B cell (primary cell): ENCODE measurements at regions not wholly inside any gene's neighbourhood (a gene's known extent, or its start where the extent isn't known, plus 50 kb on each side); places are given as distances from the start of the nearest gene placed in this dataset.

ENCODE experiments used
- ATAC-seq: fragments of 200-7000 bp; cut with Tn5 transposase; one replicate; pipeline ENCODE4 v1.10.0; 2021; ENCODE audit warnings: low read depth, mild to moderate bottlenecking, moderate number of reproducible peaks, moderate library complexity
- CTCF ChIA-PET: fragments of 350-600 bp; sonication (Branson Sonifier 250); formaldehyde crosslinking; loops from one replicate; lab custom pipeline; 2021; ENCODE audit warnings: antibody characterized with exemption, inconsistent platforms; lab: Charles Lee
- POLR2A ChIA-PET: fragments of 350-600 bp; sonication (Branson Sonifier 250); formaldehyde crosslinking; loops from one replicate; lab custom pipeline; 2021; ENCODE audit warnings: antibody characterized with exemption; lab: Charles Lee
- DNase-seq: peaks from one replicate; pipeline ENCODE4 v3.0.0; 2013
- H2AFZ ChIP-seq: 2 replicates; pipeline ENCODE4 v1.6.1; 2012; ENCODE audit warnings: mild to moderate bottlenecking, low read depth, low read length; ENCODE audit not compliant: insufficient read depth, poor library complexity, severe bottlenecking
- H3K27ac ChIP-seq, 2 donors: 1 replicate in 1 of 2; 2 replicates in 1 of 2; pipeline ENCODE4 v1.5.1; 2012 to 2013; ENCODE audit warnings: low read length in 2 of 2, mild to moderate bottlenecking in 2 of 2, moderate library complexity in 1 of 2
- H3K27me3 ChIP-seq, 4 experiments: fragments of 200-600 bp in 1 of 4; sonication (generic) in 1 of 4; replicated peaks in 1 of 4; 1 replicate in 2 of 4; 2 replicates in 2 of 4; pipeline versions ENCODE4 v1.6.1 to v1.7.0; 2013 to 2016; ENCODE audit warnings: low read length in 3 of 4, mild to moderate bottlenecking in 2 of 4, mixed read lengths in 1 of 4, moderate library complexity in 1 of 4; ENCODE audit not compliant: insufficient read depth in 4 of 4, control insufficient read depth in 3 of 4; ENCODE audit errors: control extremely low read depth in 1 of 4
- H3K36me3 ChIP-seq, 2 experiments: replicated peaks in 1 of 2; 1 replicate in 1 of 2; 2 replicates in 1 of 2; pipeline versions ENCODE4 v1.6.1 to v1.7.1; 2013; ENCODE audit warnings: low read length in 1 of 2; ENCODE audit not compliant: insufficient read depth in 2 of 2, control insufficient read depth in 1 of 2; ENCODE audit errors: control extremely low read depth in 1 of 2, extremely low read depth in 1 of 2
- H3K4me1 ChIP-seq, 2 donors: fragments of 200-600 bp in 1 of 2; sonication (generic) in 1 of 2; 1 replicate in 1 of 2; 2 replicates in 1 of 2; pipeline versions ENCODE4 v1.5.1 to v1.6.1; 2013 to 2017; ENCODE audit warnings: low read length in 2 of 2; ENCODE audit not compliant: control insufficient read depth in 2 of 2, insufficient read depth in 2 of 2
- H3K4me2 ChIP-seq: replicated peaks from 2 replicates; pipeline ENCODE3; 2012; ENCODE audit warnings: mild to moderate bottlenecking, low read depth, low read length; ENCODE audit not compliant: poor library complexity, severe bottlenecking
- H3K4me3 ChIP-seq, 5 experiments: fragments of 200-600 bp in 1 of 5; sonication (generic) in 1 of 5; 1 replicate in 3 of 5; 2 replicates in 2 of 5; pipeline versions ENCODE4 v1.5.1 to v1.7.0; 2011 to 2016; ENCODE audit warnings: low read length in 4 of 5, mild to moderate bottlenecking in 4 of 5, low read depth in 2 of 5, control low read depth in 1 of 5, moderate library complexity in 1 of 5; ENCODE audit not compliant: insufficient read depth in 1 of 5; ENCODE audit errors: control extremely low read depth in 1 of 5, extremely low read depth in 1 of 5
- H3K79me2 ChIP-seq: fragments of 200-600 bp; sonication (generic); one replicate; pipeline ENCODE4 v1.6.0; 2016; ENCODE audit warnings: low read length; ENCODE audit not compliant: control insufficient read depth, insufficient read depth
- H3K9ac ChIP-seq: fragments of 200-600 bp; sonication (generic); 2 replicates; pipeline ENCODE4 v1.6.1; 2017; ENCODE audit warnings: mild to moderate bottlenecking, low read length, moderate library complexity
- H3K9me3 ChIP-seq, 3 donors: one replicate each; pipeline versions ENCODE4 v1.6.1 to v1.7.1; 2013; ENCODE audit warnings: low read length in 2 of 3; ENCODE audit not compliant: control insufficient read depth in 2 of 3, insufficient read depth in 1 of 3; ENCODE audit errors: control extremely low read depth in 1 of 3
- H4K20me1 ChIP-seq: 2 replicates; pipeline ENCODE4 v1.6.0; 2012; ENCODE audit warnings: mild to moderate bottlenecking, low read length; ENCODE audit not compliant: insufficient read depth, control insufficient read depth, poor library complexity, severe bottlenecking
- H3K27ac Mint-ChIP-seq: one replicate; pipeline ENCODE4 v1.8.0; 2021; ENCODE audit warnings: mixed read lengths
- H3K27me3 Mint-ChIP-seq: one replicate; pipeline ENCODE4 v1.8.0; 2021; ENCODE audit warnings: mixed read lengths
- H3K4me1 Mint-ChIP-seq: one replicate; pipeline ENCODE4 v1.8.0; 2021; ENCODE audit warnings: mixed read lengths
- H3K4me3 Mint-ChIP-seq: one replicate; pipeline ENCODE4 v1.8.0; 2021; ENCODE audit warnings: mixed read lengths
- H3K9me3 Mint-ChIP-seq: one replicate; pipeline ENCODE4 v1.8.0; 2022; ENCODE audit warnings: mixed read lengths; ENCODE audit not compliant: insufficient read depth
- CTCF ChIP-seq: fragments of 200-600 bp; IDR thresholded peaks from one replicate; pipeline ENCODE4 v1.8.0; 2022; ENCODE audit warnings: antibody characterized with exemption, mild to moderate bottlenecking
- EZH2 ChIP-seq: IDR thresholded peaks from 2 replicates; pipeline ENCODE4 v1.6.1; 2012; ENCODE audit warnings: borderline replicate concordance, low read depth, mild to moderate bottlenecking, moderate library complexity, low read length; ENCODE audit not compliant: insufficient read depth, poor library complexity, severe bottlenecking
- WGBS: methylation state at CpG from one replicate; pipeline ENCODE4 v1.1.5; 2013; ENCODE audit warnings: missing lambda C conversion rate; ENCODE audit not compliant: insufficient coverage; 5-methylcytosine and 5-hydroxymethylcytosine counted together
- intact Hi-C: fragments of 100-400 bp; cut with micrococcal nuclease; formaldehyde crosslinking; loops from one replicate; pipeline ENCODE4 v1.10.0; 2022

DNA sequence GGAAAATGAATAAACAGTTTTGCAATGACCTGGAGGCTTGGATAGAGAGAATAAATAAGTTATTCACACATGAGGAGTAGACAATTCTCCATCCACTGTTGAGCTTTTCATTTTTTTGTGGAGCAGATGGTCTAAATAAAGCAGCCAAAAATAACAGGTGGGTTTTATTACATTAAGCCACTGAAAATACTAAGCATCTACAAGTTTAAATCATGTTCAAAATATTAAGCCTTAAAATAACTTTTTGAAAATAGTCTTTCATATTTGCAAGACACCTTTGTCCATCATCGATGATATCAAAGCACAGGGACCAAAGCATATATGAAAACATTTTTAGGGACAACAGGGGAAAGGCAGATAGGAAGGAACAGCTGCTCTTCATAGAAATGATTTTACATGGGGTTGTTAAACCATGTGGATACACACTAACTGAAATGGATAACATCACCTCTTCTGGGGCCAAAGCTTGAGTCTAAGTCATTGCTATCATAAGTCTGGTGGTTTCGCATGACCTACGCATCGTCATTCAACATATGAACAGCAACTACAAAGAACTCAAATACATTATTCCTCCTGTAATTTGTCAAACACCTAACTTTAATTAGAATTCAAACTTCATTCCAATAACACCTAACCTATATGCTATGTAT is 197.6 kb upstream of the CHST9 start:
- Mint-ChIP-seq H3K4me1 (no peaks in the 10 kb centered on the region), H3K4me3 (no peak overlapping the region), H3K27me3 (no peaks in the 10 kb centered on the region), H3K27ac (no peak overlapping the region), H3K9me3 (no peaks in the 10 kb centered on the region)
- no peak overlapping the region for H3K4me2 ChIP-seq
- no peak overlapping the region for H3K27ac ChIP-seq
- H4K20me1 ChIP-seq, result no peaks in the 10 kb centered on the region
- ChIA-PET CTCF (no interaction called here), POLR2A (no interaction called here)
- intact Hi-C loops, result no loop called here
- H3K9ac ChIP-seq, result no peak overlapping the region
- TF ChIP-seq EZH2 (no peak), CTCF (no peak)
- no peaks in the 10 kb centered on the region for H3K36me3 ChIP-seq
- DNase-seq, result no peak
- H3K9me3 ChIP-seq, result no peaks in the 10 kb centered on the region
- no peak for ATAC-seq
- no peaks in the 10 kb centered on the region for H3K27me3 ChIP-seq
- no peak overlapping the region for H3K4me3 ChIP-seq
- WGBS, result 100% methylated on average over 1 of the region's 4 CpGs
- H3K79me2 ChIP-seq, result no peaks in the 10 kb centered on the region
- H2AFZ ChIP-seq, result no peak overlapping the region
- no peaks in the 10 kb centered on the region for H3K4me1 ChIP-seq

DNA sequence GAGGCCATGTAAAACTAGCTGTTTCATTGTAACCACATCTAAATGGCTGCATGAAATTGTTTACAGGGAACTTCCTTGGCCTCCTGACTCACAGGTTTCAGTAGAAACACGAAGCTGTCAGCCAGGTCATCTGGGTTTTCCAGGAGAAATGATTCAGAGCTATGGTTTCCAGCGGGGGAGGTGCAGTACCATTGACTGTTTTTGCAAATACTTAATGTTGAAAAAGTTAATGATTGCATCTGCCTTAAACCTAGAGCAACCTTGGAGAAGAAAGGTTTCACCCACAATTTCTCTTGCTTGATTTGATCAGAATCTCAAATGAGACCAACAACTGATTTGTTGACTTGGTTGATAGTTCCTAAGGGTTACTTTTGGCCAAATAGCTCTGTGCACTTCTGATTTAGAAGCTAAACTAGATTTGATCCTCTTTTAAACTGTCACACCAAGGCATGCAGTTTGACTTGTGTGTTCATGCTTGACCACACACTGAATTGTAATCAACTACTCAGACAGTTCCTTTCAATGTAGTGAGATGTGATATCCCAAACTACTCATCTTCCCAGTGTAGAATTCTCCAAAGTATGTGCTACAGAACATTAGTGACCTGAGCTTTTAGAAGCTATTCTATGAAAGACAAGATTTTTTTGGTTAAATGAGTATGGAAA is 193.5 kb upstream of the CHST9 start:
- Histone ChIP-seq H3K4me1 (no peaks in the 10 kb centered on the region), H3K36me3 (no peaks in the 10 kb centered on the region), H3K4me3 (no peak overlapping the region), H4K20me1 (no peaks in the 10 kb centered on the region), H3K79me2 (no peaks in the 10 kb centered on the region), H3K27ac (no peak overlapping the region), H3K9me3 (no peaks in the 10 kb centered on the region), H3K4me2 (no peak overlapping the region), H3K9ac (no peak overlapping the region), H3K27me3 (no peaks in the 10 kb centered on the region), H2AFZ (no peak overlapping the region)
- DNase-seq (no peak), ATAC-seq (no peak)
- intact Hi-C loops, result no loop called here
- no peak overlapping the region for H3K27ac Mint-ChIP-seq
- no peaks in the 10 kb centered on the region for H3K27me3 Mint-ChIP-seq
- H3K9me3 Mint-ChIP-seq, result no peaks in the 10 kb centered on the region
- CTCF ChIA-PET, result no interaction called here
- TF ChIP-seq EZH2 (no peak), CTCF (no peak)
- H3K4me3 Mint-ChIP-seq, result no peak overlapping the region
- WGBS, result 17% methylated on average over 1 of the region's 2 CpGs
- POLR2A ChIA-PET, result no interaction called here
- H3K4me1 Mint-ChIP-seq, result no peaks in the 10 kb centered on the region
